ENCODE measurements at regions not wholly inside any gene's neighbourhood (a gene's known extent, or its start where the extent isn't known, plus 50 kb on each side); places are given as distances from the start of the nearest gene placed in this dataset.
"Not testable (repeated sequence)": the region's sequence is repeated elsewhere in the genome, so short reads cannot be mapped to it uniquely, and the experiment has no call there.

- H3K9me3 Mint-ChIP-seq, result no peaks in the 10 kb centered on the region
- peaks cover 17% of the 10 kb centered on the region for H3K27me3 Mint-ChIP-seq (ENCODE audit: low read depth)
- no peak overlapping the region for H3K4me3 Mint-ChIP-seq
- DNase-seq (no peak), ATAC-seq (no peak)
- no peaks in the 10 kb centered on the region for H3K4me1 Mint-ChIP-seq (ENCODE audit: low read depth)
- no peaks in the 10 kb centered on the region for H3K36me3 Mint-ChIP-seq (ENCODE audit: insufficient read depth)
These were observed 177.0 kb downstream of the C12orf75 start for GRCh38 chr12:105507311-105508038.

GRCh38 chr12:105508096-105508495 is 177.6 kb downstream of the C12orf75 start:
- peaks cover 13% of the 10 kb centered on the region for H3K27me3 Mint-ChIP-seq (ENCODE audit: low read depth)
- no peaks in the 10 kb centered on the region for H3K36me3 Mint-ChIP-seq (ENCODE audit: insufficient read depth)
- no peaks in the 10 kb centered on the region for H3K9me3 Mint-ChIP-seq
- no peak for DNase-seq
- H3K4me3 Mint-ChIP-seq, result no peak overlapping the region
- ATAC-seq, result no peak
- no peaks in the 10 kb centered on the region for H3K4me1 Mint-ChIP-seq (ENCODE audit: low read depth)

- no peaks in the 10 kb centered on the region for H3K9me3 Mint-ChIP-seq
These were observed 180.0 kb downstream of the C12orf75 start for GRCh38 chr12:105510526-105510925.

GRCh38 chr12:105512861-105513260 is 182.4 kb downstream of the C12orf75 start:
- H3K36me3 Mint-ChIP-seq (ENCODE audit: insufficient read depth); ATAC-seq; H3K9me3 Mint-ChIP-seq; H3K4me1 Mint-ChIP-seq (ENCODE audit: low read depth); DNase-seq; H3K4me3 Mint-ChIP-seq; H3K27me3 Mint-ChIP-seq (ENCODE audit: low read depth): not testable (repeated sequence)

More at GRCh38 chr12:105510526-105510925, 180.0 kb downstream of the C12orf75 start:
- H3K36me3 Mint-ChIP-seq (ENCODE audit: insufficient read depth), result no peaks in the 10 kb centered on the region
- ATAC-seq, result no peak
- H3K4me3 Mint-ChIP-seq, result no peak overlapping the region
- DNase-seq, result no peak
- H3K4me1 Mint-ChIP-seq (ENCODE audit: low read depth), result no peaks in the 10 kb centered on the region
- H3K27me3 Mint-ChIP-seq (ENCODE audit: low read depth), result peaks cover 5% of the 10 kb centered on the region

- no peak overlapping the region for H3K4me3 Mint-ChIP-seq
These were observed 191.8 kb downstream of the C12orf75 start for GRCh38 chr12:105522166-105522825.

GRCh38 chr12:105523164-105524057 is 192.9 kb downstream of the C12orf75 start:
- Mint-ChIP-seq H3K4me1 (ENCODE audit: low read depth) (no peaks in the 10 kb centered on the region), H3K27me3 (ENCODE audit: low read depth) (peaks cover 5% of the 10 kb centered on the region), H3K9me3 (no peaks in the 10 kb centered on the region), H3K36me3 (ENCODE audit: insufficient read depth) (no peaks in the 10 kb centered on the region), H3K4me3 (no peak overlapping the region)
- ATAC-seq (no peak), DNase-seq (no peak)

More at GRCh38 chr12:105522166-105522825, 191.8 kb downstream of the C12orf75 start:
- Mint-ChIP-seq H3K27me3 (ENCODE audit: low read depth) (peaks cover 5% of the 10 kb centered on the region), H3K36me3 (ENCODE audit: insufficient read depth) (no peaks in the 10 kb centered on the region), H3K9me3 (no peaks in the 10 kb centered on the region), H3K4me1 (ENCODE audit: low read depth) (no peaks in the 10 kb centered on the region)
- ATAC-seq (no peak), DNase-seq (no peak)

- peaks cover 5% of the 10 kb centered on the region for H3K27me3 Mint-ChIP-seq (ENCODE audit: low read depth)
- H3K9me3 Mint-ChIP-seq, result no peaks in the 10 kb centered on the region
- DNase-seq (no peak), ATAC-seq (no peak)
- H3K4me1 Mint-ChIP-seq (ENCODE audit: low read depth), result no peaks in the 10 kb centered on the region
- no peaks in the 10 kb centered on the region for H3K36me3 Mint-ChIP-seq (ENCODE audit: insufficient read depth)
- no peak overlapping the region for H3K4me3 Mint-ChIP-seq
These were observed 194.5 kb downstream of the C12orf75 start for GRCh38 chr12:105524961-105525360.

GRCh38 chr12:105534068-105534467 is 203.6 kb downstream of the C12orf75 start:
- Mint-ChIP-seq H3K9me3 (peaks cover 14% of the 10 kb centered on the region), H3K36me3 (ENCODE audit: insufficient read depth) (peaks cover 2% of the 10 kb centered on the region), H3K4me3 (no peak overlapping the region), H3K4me1 (ENCODE audit: low read depth) (no peaks in the 10 kb centered on the region), H3K27me3 (ENCODE audit: low read depth) (peaks cover 5% of the 10 kb centered on the region)
- no peak for DNase-seq
- ATAC-seq, result no peak

- H3K36me3 Mint-ChIP-seq (ENCODE audit: insufficient read depth); H3K4me1 Mint-ChIP-seq (ENCODE audit: low read depth); DNase-seq; H3K4me3 Mint-ChIP-seq; H3K27me3 Mint-ChIP-seq (ENCODE audit: low read depth); ATAC-seq: not testable (repeated sequence)
- peaks cover 14% of the 10 kb centered on the region for H3K9me3 Mint-ChIP-seq
These were observed 204.5 kb downstream of the C12orf75 start for GRCh38 chr12:105535033-105535432.

GRCh38 chr12:105538880-105539279 is 208.4 kb downstream of the C12orf75 start:
- Mint-ChIP-seq H3K4me1 (ENCODE audit: low read depth) (no peaks in the 10 kb centered on the region), H3K4me3 (no peak overlapping the region), H3K27me3 (ENCODE audit: low read depth) (no peaks in the 10 kb centered on the region), H3K9me3 (peaks cover 13% of the 10 kb centered on the region), H3K36me3 (ENCODE audit: insufficient read depth) (no peaks in the 10 kb centered on the region)
- DNase-seq (no peak), ATAC-seq (no peak)

GRCh38 chr12:105539735-105540134 is 209.2 kb downstream of the C12orf75 start:
- Mint-ChIP-seq H3K4me1 (ENCODE audit: low read depth) (no peaks in the 10 kb centered on the region), H3K27me3 (ENCODE audit: low read depth) (no peaks in the 10 kb centered on the region), H3K9me3 (peaks cover 8% of the 10 kb centered on the region), H3K4me3 (no peak overlapping the region), H3K36me3 (ENCODE audit: insufficient read depth) (no peaks in the 10 kb centered on the region)
- no peak for DNase-seq
- ATAC-seq, result no peak

- H3K4me1 Mint-ChIP-seq (ENCODE audit: low read depth), result no peaks in the 10 kb centered on the region
- ATAC-seq, result no peak
- no peak overlapping the region for H3K4me3 Mint-ChIP-seq
- H3K9me3 Mint-ChIP-seq, result no peaks in the 10 kb centered on the region
- no peaks in the 10 kb centered on the region for H3K36me3 Mint-ChIP-seq (ENCODE audit: insufficient read depth)
- no peak for DNase-seq
- peaks cover 3% of the 10 kb centered on the region for H3K27me3 Mint-ChIP-seq (ENCODE audit: low read depth)
These were observed 217.3 kb downstream of the C12orf75 start for GRCh38 chr12:105547786-105548185.

- peaks cover 3% of the 10 kb centered on the region for H3K27me3 Mint-ChIP-seq (ENCODE audit: low read depth)
- H3K9me3 Mint-ChIP-seq, result no peaks in the 10 kb centered on the region
- DNase-seq (no peak), ATAC-seq (no peak)
- H3K36me3 Mint-ChIP-seq (ENCODE audit: insufficient read depth), result no peaks in the 10 kb centered on the region
- no peaks in the 10 kb centered on the region for H3K4me1 Mint-ChIP-seq (ENCODE audit: low read depth)
- H3K4me3 Mint-ChIP-seq, result no peak overlapping the region
These were observed 218.1 kb downstream of the C12orf75 start for GRCh38 chr12:105548626-105549025.

- Mint-ChIP-seq H3K9me3 (no peaks in the 10 kb centered on the region), H3K27me3 (ENCODE audit: low read depth) (no peaks in the 10 kb centered on the region), H3K4me3 (no peak overlapping the region), H3K36me3 (ENCODE audit: insufficient read depth) (no peaks in the 10 kb centered on the region), H3K4me1 (ENCODE audit: low read depth) (no peaks in the 10 kb centered on the region)
- DNase-seq, result no peak
- ATAC-seq, result no peak
These were observed 221.6 kb downstream of the C12orf75 start for GRCh38 chr12:105552056-105552455.

All from activated T-cell treated with anti-CD3 and anti-CD28 coated beads, Interleukin-2, amount 50 U/mL, for 4 hours (primary cell).